ENCODE measurements at regions not wholly inside any gene's neighbourhood (a gene's known extent, or its start where the extent isn't known, plus 50 kb on each side); places are given as distances from the start of the nearest gene placed in this dataset.

DNA sequence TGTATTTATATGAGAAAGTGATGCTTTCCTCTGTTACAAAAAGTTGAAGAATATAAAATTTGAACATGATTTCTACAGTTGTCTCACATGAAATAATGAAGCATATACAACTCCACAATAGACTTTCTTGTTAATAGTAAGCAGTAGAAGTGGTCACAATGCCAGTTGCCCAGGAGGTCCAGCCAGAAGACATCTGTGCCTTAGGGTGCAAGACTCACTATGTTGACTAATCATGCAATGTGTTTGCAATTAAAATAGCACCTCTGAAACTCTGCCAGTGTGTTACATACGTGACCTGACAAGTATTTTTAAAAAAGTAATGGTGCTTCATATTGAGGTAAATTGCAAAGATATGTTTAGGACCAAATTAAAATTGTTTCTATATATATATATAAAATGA lies 547.2 kb downstream of the ETV1 start:
- no peak overlapping the region for H2AFZ ChIP-seq
- in situ Hi-C loops (cut with MboI), result no loop called here
- no peaks in the 10 kb centered on the region for H3F3A ChIP-seq (ENCODE audit: insufficient read depth)
- H3K27me3 ChIP-seq (replicated peaks; ENCODE audit: insufficient read depth), result 0 out of 2 replicates have a peak, but pooled peaks cover 4% of the 10 kb centered on the region
- H3K79me2 ChIP-seq (ENCODE audit: insufficient read depth), result no peaks in the 10 kb centered on the region
- H3K4me1 ChIP-seq (ENCODE audit: insufficient read depth), result no peaks in the 10 kb centered on the region
- WGBS, 2 experiments (ENCODE audit: low coverage in 1 of 2, low lambda C conversion rate in 2 of 2, missing lambda C conversion rate in 2 of 2), result 0 to 7% methylated on average over 1 of the region's 1 CpG
- H3K4me3 ChIP-seq, result no peak overlapping the region
- no peak overlapping the region for H3K9ac ChIP-seq
- no peak overlapping the region for H3K4me2 ChIP-seq (ENCODE audit: unreplicated experiment)
- no peaks in the 10 kb centered on the region for H3K36me3 ChIP-seq (ENCODE audit: low read depth)
- no peak for TF ChIP-seq EZH2 (IDR thresholded peaks at IDR 0.05; ENCODE audit: insufficient read depth, poor library complexity, severe bottlenecking)
- no peak for TF ChIP-seq EZH2phosphoT487 (IDR thresholded peaks at IDR 0.05; ENCODE audit: insufficient read depth, low read depth)
- DNase-seq, result peak; percentile 26
- no peaks in the 10 kb centered on the region for H4K20me1 ChIP-seq (ENCODE audit: insufficient read depth)
- no peaks in the 10 kb centered on the region for H3K9me2 ChIP-seq (ENCODE audit: insufficient read depth)
- H3K9me3 ChIP-seq (ENCODE audit: low read depth), result no peaks in the 10 kb centered on the region
- H3K27ac ChIP-seq, result no peak overlapping the region

DNA sequence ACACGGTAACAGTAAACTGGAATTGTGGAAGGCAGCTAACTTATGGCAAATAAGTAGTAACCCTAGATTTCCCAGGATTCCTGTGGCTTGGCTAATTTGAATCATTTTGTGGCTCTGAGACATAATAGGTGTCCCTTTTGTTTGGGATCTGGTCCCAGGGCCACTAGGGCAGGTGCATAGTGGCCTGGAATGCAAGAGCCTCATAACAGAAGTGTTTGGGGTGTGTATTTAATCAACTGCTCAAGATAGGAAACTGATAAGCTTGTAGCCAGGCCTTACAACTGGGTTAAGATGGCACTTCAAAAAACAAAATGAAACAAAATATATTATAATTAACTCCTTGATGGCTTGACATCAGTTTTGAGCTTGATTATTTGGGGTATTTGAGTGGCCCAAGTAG lies 541.8 kb downstream of the ETV1 start:
- H3K4me1 ChIP-seq (ENCODE audit: insufficient read depth), result no peaks in the 10 kb centered on the region
- H3K4me3 ChIP-seq, result no peak overlapping the region
- H3K9me2 ChIP-seq (ENCODE audit: insufficient read depth), result no peaks in the 10 kb centered on the region
- no peak overlapping the region for H3K27ac ChIP-seq
- WGBS, 2 experiments (ENCODE audit: low coverage in 1 of 2, low lambda C conversion rate in 2 of 2, missing lambda C conversion rate in 2 of 2), result 21 to 41% methylated on average over 1 of the region's 1 CpG
- no peaks in the 10 kb centered on the region for H4K20me1 ChIP-seq (ENCODE audit: insufficient read depth)
- in situ Hi-C loops (cut with MboI), result no loop called here
- H3K9me3 ChIP-seq (ENCODE audit: low read depth), result no peaks in the 10 kb centered on the region
- H3F3A ChIP-seq (ENCODE audit: insufficient read depth), result no peaks in the 10 kb centered on the region
- H3K27me3 ChIP-seq (replicated peaks; ENCODE audit: insufficient read depth), result no peaks in the 10 kb centered on the region
- no peaks in the 10 kb centered on the region for H3K79me2 ChIP-seq (ENCODE audit: insufficient read depth)
- DNase-seq, result no peak
- no peak overlapping the region for H3K4me2 ChIP-seq (ENCODE audit: unreplicated experiment)
- no peak overlapping the region for H3K9ac ChIP-seq
- H3K36me3 ChIP-seq (ENCODE audit: low read depth), result no peaks in the 10 kb centered on the region
- H2AFZ ChIP-seq, result no peak overlapping the region
- TF ChIP-seq EZH2phosphoT487 (IDR thresholded peaks at IDR 0.05; ENCODE audit: insufficient read depth, low read depth) (no peak), EZH2 (IDR thresholded peaks at IDR 0.05; ENCODE audit: insufficient read depth, poor library complexity, severe bottlenecking) (no peak)

DNA sequence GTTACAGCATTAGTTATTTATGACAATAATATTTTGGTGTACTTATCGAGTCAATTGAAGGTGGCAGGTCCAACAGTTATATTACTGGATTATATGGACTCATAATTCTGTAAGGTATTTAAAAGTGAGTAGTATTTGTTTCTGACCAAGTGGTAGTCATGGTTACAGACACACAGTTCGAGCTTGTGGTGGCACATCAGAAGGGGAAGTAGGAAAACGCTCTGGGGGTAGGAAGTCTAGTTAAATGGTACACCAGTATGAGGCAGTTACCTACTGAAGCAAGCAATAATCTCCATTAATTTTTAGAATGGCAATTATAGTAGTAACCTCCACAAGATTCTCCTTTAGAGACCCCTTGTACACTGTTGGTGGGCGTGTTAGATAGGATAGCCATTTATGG lies 541.2 kb downstream of the ETV1 start:
- Histone ChIP-seq H3F3A (ENCODE audit: insufficient read depth) (no peaks in the 10 kb centered on the region), H3K27ac (no peak overlapping the region), H2AFZ (no peak overlapping the region), H3K4me2 (ENCODE audit: unreplicated experiment) (no peak overlapping the region), H3K4me3 (no peak overlapping the region), H3K79me2 (ENCODE audit: insufficient read depth) (no peaks in the 10 kb centered on the region), H3K9me2 (ENCODE audit: insufficient read depth) (no peaks in the 10 kb centered on the region), H3K27me3 (replicated peaks; ENCODE audit: insufficient read depth) (no peaks in the 10 kb centered on the region), H4K20me1 (ENCODE audit: insufficient read depth) (no peaks in the 10 kb centered on the region), H3K9me3 (ENCODE audit: low read depth) (no peaks in the 10 kb centered on the region), H3K36me3 (ENCODE audit: low read depth) (no peaks in the 10 kb centered on the region), H3K9ac (no peak overlapping the region), H3K4me1 (ENCODE audit: insufficient read depth) (no peaks in the 10 kb centered on the region)
- WGBS, 2 experiments (ENCODE audit: low coverage in 1 of 2, low lambda C conversion rate in 2 of 2, missing lambda C conversion rate in 2 of 2), result 20% methylated on average over 4 of the region's 4 CpGs
- DNase-seq, result no peak
- in situ Hi-C loops (cut with MboI), result no loop called here
- TF ChIP-seq EZH2phosphoT487 (IDR thresholded peaks at IDR 0.05; ENCODE audit: insufficient read depth, low read depth) (no peak), EZH2 (IDR thresholded peaks at IDR 0.05; ENCODE audit: insufficient read depth, poor library complexity, severe bottlenecking) (no peak)

DNA sequence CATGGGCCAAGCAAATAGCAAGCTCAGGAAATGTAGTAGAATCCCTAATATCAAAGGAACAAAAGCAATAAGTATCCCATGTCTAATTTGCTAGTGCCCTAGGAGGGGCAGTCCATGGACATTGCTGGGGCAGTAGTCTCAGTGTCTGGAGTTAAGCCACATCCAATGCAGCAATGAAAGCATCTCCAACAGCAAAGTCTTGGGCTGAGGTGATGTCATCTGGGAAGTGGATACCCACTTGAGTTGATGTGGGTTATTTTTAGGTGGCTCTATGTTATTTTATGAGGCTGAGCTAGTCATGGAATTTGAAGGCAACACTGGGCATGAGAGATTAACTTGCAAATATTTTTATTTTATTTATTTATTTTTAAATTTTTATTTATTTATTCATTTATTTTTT lies 540.0 kb downstream of the ETV1 start:
- no peaks in the 10 kb centered on the region for H3K4me1 ChIP-seq (ENCODE audit: insufficient read depth)
- no peaks in the 10 kb centered on the region for H3K9me3 ChIP-seq (ENCODE audit: low read depth)
- no peak overlapping the region for H3K4me2 ChIP-seq (ENCODE audit: unreplicated experiment)
- H3K36me3 ChIP-seq (ENCODE audit: low read depth), result no peaks in the 10 kb centered on the region
- H2AFZ ChIP-seq, result no peak overlapping the region
- no peaks in the 10 kb centered on the region for H3K27me3 ChIP-seq (replicated peaks; ENCODE audit: insufficient read depth)
- TF ChIP-seq EZH2phosphoT487 (IDR thresholded peaks at IDR 0.05; ENCODE audit: insufficient read depth, low read depth) (no peak), EZH2 (IDR thresholded peaks at IDR 0.05; ENCODE audit: insufficient read depth, poor library complexity, severe bottlenecking) (no peak)
- no peak overlapping the region for H3K4me3 ChIP-seq
- H4K20me1 ChIP-seq (ENCODE audit: insufficient read depth), result no peaks in the 10 kb centered on the region
- H3F3A ChIP-seq (ENCODE audit: insufficient read depth), result no peaks in the 10 kb centered on the region
- in situ Hi-C loops (cut with MboI), result no loop called here
- no peak overlapping the region for H3K9ac ChIP-seq
- DNase-seq, result no peak
- no peaks in the 10 kb centered on the region for H3K79me2 ChIP-seq (ENCODE audit: insufficient read depth)
- no peaks in the 10 kb centered on the region for H3K9me2 ChIP-seq (ENCODE audit: insufficient read depth)
- no peak overlapping the region for H3K27ac ChIP-seq

DNA sequence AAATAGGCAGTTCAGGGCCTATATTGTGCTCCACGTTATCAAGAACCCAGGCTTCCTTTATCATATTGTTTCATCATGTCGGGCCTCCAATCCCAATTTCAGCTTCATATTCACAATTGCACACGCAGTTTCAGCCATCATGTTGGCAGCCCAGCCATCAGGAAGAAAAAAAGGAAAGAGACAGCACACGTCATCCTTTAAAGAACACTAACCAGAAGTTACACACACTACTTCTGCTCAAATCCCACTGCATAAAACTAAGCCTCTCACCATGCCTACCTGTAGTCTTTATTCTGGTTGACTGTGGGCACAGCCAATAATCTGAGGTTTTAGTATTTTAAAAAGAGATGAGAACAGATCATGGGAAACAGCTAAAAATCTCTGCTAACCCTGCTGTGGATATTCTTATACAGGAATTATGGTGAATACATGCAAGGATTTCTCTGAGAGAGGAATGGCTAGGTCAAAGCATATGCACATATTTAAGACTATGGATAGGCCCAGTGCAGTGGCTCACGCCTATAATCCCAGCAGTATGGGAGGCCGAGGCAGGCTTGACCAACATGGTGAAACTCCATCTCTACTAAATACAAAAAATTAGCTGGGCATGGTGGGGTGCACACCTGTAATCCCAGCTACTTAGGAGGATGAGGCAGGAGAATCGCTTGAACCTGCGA lies 534.4 kb downstream of the ETV1 start:
- Histone ChIP-seq H3K4me2 (ENCODE audit: unreplicated experiment) (no peak overlapping the region), H3K4me1 (ENCODE audit: insufficient read depth) (no peaks in the 10 kb centered on the region), H3K4me3 (no peak overlapping the region), H3K79me2 (ENCODE audit: insufficient read depth) (no peaks in the 10 kb centered on the region), H3K27me3 (replicated peaks; ENCODE audit: insufficient read depth) (no peaks in the 10 kb centered on the region), H3K9me2 (ENCODE audit: insufficient read depth) (no peaks in the 10 kb centered on the region), H3K9me3 (ENCODE audit: low read depth) (no peaks in the 10 kb centered on the region), H3K27ac (no peak overlapping the region), H3K36me3 (ENCODE audit: low read depth) (no peaks in the 10 kb centered on the region), H4K20me1 (ENCODE audit: insufficient read depth) (no peaks in the 10 kb centered on the region), H3K9ac (no peak overlapping the region), H2AFZ (no peak overlapping the region), H3F3A (ENCODE audit: insufficient read depth) (no peaks in the 10 kb centered on the region)
- TF ChIP-seq EZH2phosphoT487 (IDR thresholded peaks at IDR 0.05; ENCODE audit: insufficient read depth, low read depth) (no peak), EZH2 (IDR thresholded peaks at IDR 0.05; ENCODE audit: insufficient read depth, poor library complexity, severe bottlenecking) (no peak)
- 20 to 25% methylated on average over 8 of the region's 8 CpGs for WGBS, 2 experiments (ENCODE audit: low coverage in 1 of 2, low lambda C conversion rate in 2 of 2, missing lambda C conversion rate in 2 of 2)
- in situ Hi-C loops (cut with MboI), result no loop called here
- DNase-seq, result no peak

Data from GM23248 (cell line).